Fibroblast of mammary gland (primary cell): ENCODE measurements at regions not wholly inside any gene's neighbourhood (a gene's known extent, or its start where the extent isn't known, plus 50 kb on each side); places are given as distances from the start of the nearest gene placed in this dataset.
"Not testable (repeated sequence)": the region's sequence is repeated elsewhere in the genome, so short reads cannot be mapped to it uniquely, and the experiment has no call there.

Source experiments
- DNase-seq: peaks from one replicate; pipeline ENCODE4 v3.0.0-alpha.2; 2010; ENCODE audit warnings: low read depth
- H3K4me3 ChIP-seq: 2 replicates; pipeline ENCODE4 v1.5.1; 2011; ENCODE audit warnings: low read depth, mild to moderate bottlenecking, low read length, moderate library complexity; ENCODE audit not compliant: control insufficient read depth
- CTCF ChIP-seq: conservative IDR thresholded peaks from 2 replicates; pipeline ENCODE4 v1.5.1; 2011; ENCODE audit warnings: low read depth, low read length, inconsistent platforms; ENCODE audit not compliant: control insufficient read depth, insufficient read depth

DNA sequence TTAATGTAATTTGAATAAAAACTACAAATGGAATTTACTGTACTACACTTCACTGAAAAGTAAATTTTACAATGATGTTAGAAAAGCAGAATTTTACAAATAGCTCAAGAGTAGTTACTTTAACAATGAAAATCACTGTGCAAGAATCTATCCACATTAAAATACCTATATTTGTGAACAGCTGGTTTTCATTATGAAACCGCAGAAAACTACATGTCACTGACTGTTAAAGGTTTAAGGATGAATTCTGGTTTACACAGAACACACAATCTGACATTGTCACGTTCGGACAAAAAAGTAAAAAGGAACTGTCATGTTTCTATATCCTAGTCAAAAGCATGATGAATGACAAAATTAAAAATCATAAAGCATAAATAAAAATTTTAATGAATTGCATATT is 415.3 kb upstream of the PRKCQ start:
- H3K4me3 ChIP-seq, result no peak overlapping the region
- peak; percentile 31 for DNase-seq
- TF ChIP-seq CTCF, result no peak

DNA sequence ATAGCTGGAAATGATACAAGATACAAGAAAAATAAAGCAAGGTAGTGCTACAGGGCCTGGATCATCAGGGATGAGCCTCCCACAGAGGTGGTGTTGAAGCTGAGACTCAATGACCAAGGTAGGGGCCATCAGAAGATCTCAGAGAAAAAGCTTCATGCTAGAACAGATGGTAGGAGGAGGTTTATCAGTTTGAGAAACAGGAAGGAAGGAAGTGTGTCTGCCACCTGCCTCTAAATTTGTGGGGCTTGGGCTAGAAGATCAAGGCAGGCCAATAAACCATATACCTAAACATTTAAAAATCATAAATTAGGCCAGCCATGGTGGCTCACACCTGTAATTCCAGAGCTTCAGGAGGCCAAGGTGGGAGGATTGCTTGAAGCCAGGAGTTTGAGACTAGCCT is 410.8 kb upstream of the PRKCQ start:
- no peak for DNase-seq
- TF ChIP-seq CTCF, result no peak
- H3K4me3 ChIP-seq, result no peak overlapping the region

GRCh38 chr10:6988654-6989053 is 408.6 kb upstream of the PRKCQ start:
- no peak for DNase-seq
- no peak for TF ChIP-seq CTCF
- no peak overlapping the region for H3K4me3 ChIP-seq

- H3K4me3 ChIP-seq, result no peak overlapping the region
- DNase-seq, result no peak
- no peak for TF ChIP-seq CTCF
Observed at GRCh38 chr10:6987536-6987945, 407.5 kb upstream of the PRKCQ start.

DNA sequence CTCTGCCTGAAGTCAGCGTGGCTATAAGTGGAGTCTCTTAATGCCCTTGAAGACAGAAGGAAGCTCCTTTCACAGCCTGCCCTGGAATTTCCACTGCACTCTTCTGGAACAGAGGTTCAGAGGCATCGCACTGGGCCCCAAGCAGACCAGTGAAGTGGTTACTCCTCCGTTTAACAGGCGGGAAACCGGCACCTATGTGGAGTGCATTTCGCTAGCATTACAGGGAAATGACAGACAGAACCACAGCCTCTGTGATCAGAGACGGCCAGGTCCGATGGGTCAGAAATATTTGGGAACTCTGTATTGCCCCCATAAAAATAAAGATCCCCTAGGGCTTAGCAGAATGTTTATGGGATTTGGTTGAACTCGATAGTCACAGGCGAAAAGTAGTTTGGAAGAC is 406.9 kb upstream of the PRKCQ start:
- no peak for TF ChIP-seq CTCF
- no peak overlapping the region for H3K4me3 ChIP-seq

GRCh38 chr10:6985644-6986043 is 405.6 kb upstream of the PRKCQ start:
- DNase-seq, result no peak
- no peak overlapping the region for H3K4me3 ChIP-seq
- TF ChIP-seq CTCF, result no peak

More for the DNA sequence above, 406.9 kb upstream of the PRKCQ start:
- DNase-seq, result no peak

- no peak for TF ChIP-seq CTCF
- no peak for DNase-seq
- H3K4me3 ChIP-seq, result no peak overlapping the region
Observed at GRCh38 chr10:6984971-6985370, 404.9 kb upstream of the PRKCQ start.

- not testable (repeated sequence) for H3K4me3 ChIP-seq, DNase-seq
Observed at GRCh38 chr10:6984016-6984415, 403.9 kb upstream of the PRKCQ start.
